Motor neuron (in vitro differentiated cells): ENCODE measurements at regions not wholly inside any gene's neighbourhood (a gene's known extent, or its start where the extent isn't known, plus 50 kb on each side); places are given as distances from the start of the nearest gene placed in this dataset.

Experiments used
- ATAC-seq, 8 experiments: fragments of 200-7000 bp; cut with Tn5 transposase; replicated peaks in 6 of 8; 2 replicates each; pipeline ENCODE4 v1.8.0; 2021; ENCODE audit warnings: mild to moderate bottlenecking in 8 of 8, moderate library complexity in 8 of 8
- H3K27ac ChIP-seq, 2 donors: fragments of 250-450 bp; sonication (Bioruptor Pico); 2 replicates each; pipeline ENCODE4 v1.9.0; 2021; ENCODE audit warnings: antibody characterized with exemption in 2 of 2, mild to moderate bottlenecking in 2 of 2, moderate library complexity in 1 of 2
- H3K4me1 ChIP-seq, 2 donors: fragments of 250-450 bp; sonication (Bioruptor Pico); replicated peaks in 1 of 2; 2 replicates each; pipeline ENCODE4 v1.6.1; 2021; ENCODE audit warnings: antibody characterized with exemption in 2 of 2, mild to moderate bottlenecking in 2 of 2, moderate library complexity in 1 of 2
- H3K4me3 ChIP-seq, 5 donors: fragments of 250-450 bp; sonication (Bioruptor Pico); 2 replicates each; pipeline ENCODE4 v1.9.0; 2021; ENCODE audit warnings: antibody characterized with exemption in 5 of 5, mild to moderate bottlenecking in 5 of 5, moderate library complexity in 4 of 5
- WGBS, 10 experiments: fragments of 450-650 bp; shearing (Covaris generic); methylation state at CpG; one replicate each; pipeline ENCODE4 v1.0.0; 2022; 5-methylcytosine and 5-hydroxymethylcytosine counted together
- in situ Hi-C, 9 experiments: fragments of 400-800 bp; cut with MboI; loops; one replicate each; pipeline ENCODE4 v1.15.0; 2021; ENCODE audit warnings: low sequenced_read_pairs in 9 of 9, low pct_unique_long_range_greater_than_20kb in 2 of 9; ENCODE audit not compliant: unreplicated experiment in 9 of 9

GRCh38 chr12:79534029-79534867 lies 156.5 kb downstream of the PAWR start:
- ATAC-seq, result no peak
- H3K4me1 ChIP-seq, result no peaks in the 10 kb centered on the region
- in situ Hi-C loops, result loop anchor here in 3 of 9 experiments (25.0 kb wide), 1 partner anchor 122 kb away; no protein-coding TSS in a partner anchor
- H3K4me3 ChIP-seq, result no peak overlapping the region
- 0 to 98% (median 72%) methylated on average over 1 to 5 of the region's 5 CpGs; no CpG with 5 or more reads in 2 of the 10 experiments for WGBS, 10 experiments
- no peak overlapping the region for H3K27ac ChIP-seq

DNA sequence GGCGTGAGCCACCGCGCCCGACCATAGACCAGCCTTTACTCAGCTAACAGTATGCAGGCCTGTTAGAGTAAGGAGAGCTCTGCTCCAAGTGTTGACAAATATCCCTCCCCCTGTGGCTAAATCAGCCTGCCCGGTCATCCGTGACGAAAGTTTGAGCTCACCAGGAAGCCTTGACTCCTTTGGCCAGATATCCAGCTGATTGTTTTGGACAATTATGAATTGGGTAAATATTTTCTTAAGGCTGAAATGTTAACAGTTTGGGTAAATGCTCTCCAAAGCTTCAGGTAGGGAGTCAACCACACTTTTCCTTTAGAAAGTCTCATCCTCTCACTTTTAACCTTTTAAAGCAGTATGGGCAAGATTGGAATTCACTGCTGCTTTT lies 157.9 kb downstream of the PAWR start:
- Histone ChIP-seq H3K27ac (no peak overlapping the region), H3K4me3 (no peak overlapping the region), H3K4me1 (no peaks in the 10 kb centered on the region)
- ATAC-seq, result no peak
- 50 to 100% (median 83%) methylated on average over 1 to 7 of the region's 7 CpGs; no CpG with 5 or more reads in 4 of the 10 experiments for WGBS, 10 experiments
- in situ Hi-C loops, result loop anchor here in 3 of 9 experiments (25.0 kb wide), 1 partner anchor 121 kb away; no protein-coding TSS in a partner anchor

DNA sequence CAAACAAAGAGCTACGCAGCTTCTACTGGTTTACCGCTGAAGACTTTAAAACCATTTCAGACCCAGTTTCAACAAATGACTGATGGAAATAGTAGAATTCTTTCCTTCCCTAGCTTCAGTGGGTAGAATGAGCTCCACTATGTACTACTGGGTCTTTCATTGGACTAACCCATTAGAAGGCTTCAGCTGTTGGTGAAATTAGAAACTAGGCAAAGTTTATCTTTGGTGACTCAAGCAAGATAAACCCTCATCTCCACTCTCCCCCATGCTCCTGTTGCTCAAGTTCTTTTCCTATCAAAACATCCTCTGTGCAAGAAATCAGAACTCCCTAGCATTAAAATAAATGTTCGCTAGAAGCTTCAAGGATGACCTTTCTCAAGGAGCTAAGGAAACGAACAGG lies 159.2 kb downstream of the PAWR start:
- Histone ChIP-seq H3K4me1 (peaks cover 0 to 7% of the 10 kb centered on the region in 2 donors), H3K4me3 (no peak overlapping the region), H3K27ac (no peak overlapping the region)
- in situ Hi-C loops, result loop anchor here in 3 of 9 experiments (25.0 kb wide), 1 partner anchor 119 kb away; no protein-coding TSS in a partner anchor
- ATAC-seq, result peak in 1 of 8 experiments; percentile 54
- WGBS, 10 experiments, result 63 to 98% (median 89%) methylated on average over 2 to 4 of the region's 4 CpGs; no CpG with 5 or more reads in 1 of the 10 experiments

- no peak overlapping the region for H3K4me3 ChIP-seq
- peaks cover 5 to 22% of the 10 kb centered on the region in 2 donors for H3K4me1 ChIP-seq
- H3K27ac ChIP-seq, result no peak overlapping the region
- 9 to 100% (median 95%) methylated on average over 1 of the region's 1 CpG; no CpG with 5 or more reads in 2 of the 10 experiments for WGBS, 10 experiments
- in situ Hi-C loops, result loop anchor here in 3 of 9 experiments (25.0 kb wide), 1 partner anchor 115 kb away; no protein-coding TSS in a partner anchor
- peak in 3 of 8 experiments; percentile 45 to 75 (median 54) for ATAC-seq
These were observed 163.3 kb downstream of the PAWR start for GRCh38 chr12:79527473-79527872.

DNA sequence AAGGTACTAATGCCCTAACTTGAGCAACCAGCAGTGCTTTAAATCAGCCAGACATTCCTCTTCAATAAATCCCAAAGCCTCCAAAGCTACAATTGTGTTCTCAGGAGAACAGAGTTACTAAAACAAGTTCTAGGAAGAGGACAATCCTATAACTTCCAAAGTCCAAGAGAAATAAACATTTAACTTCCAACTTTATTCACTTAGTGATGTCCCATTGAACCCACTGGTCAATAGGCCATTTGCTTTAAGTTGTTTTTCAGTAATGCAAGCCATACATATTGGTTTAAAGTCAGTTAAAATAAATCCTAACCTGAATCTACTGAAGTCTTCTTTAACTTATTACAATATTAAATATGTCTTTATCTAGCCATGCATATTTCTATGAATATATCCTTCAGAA lies 165.4 kb downstream of the PAWR start:
- Histone ChIP-seq H3K4me3 (no peak overlapping the region), H3K4me1 (peaks cover 8 to 22% of the 10 kb centered on the region in 2 donors), H3K27ac (no peak overlapping the region)
- in situ Hi-C loops, result loop anchor here in 3 of 9 experiments (25.0 kb wide), 1 partner anchor 113 kb away; no protein-coding TSS in a partner anchor
- no peak for ATAC-seq

DNA sequence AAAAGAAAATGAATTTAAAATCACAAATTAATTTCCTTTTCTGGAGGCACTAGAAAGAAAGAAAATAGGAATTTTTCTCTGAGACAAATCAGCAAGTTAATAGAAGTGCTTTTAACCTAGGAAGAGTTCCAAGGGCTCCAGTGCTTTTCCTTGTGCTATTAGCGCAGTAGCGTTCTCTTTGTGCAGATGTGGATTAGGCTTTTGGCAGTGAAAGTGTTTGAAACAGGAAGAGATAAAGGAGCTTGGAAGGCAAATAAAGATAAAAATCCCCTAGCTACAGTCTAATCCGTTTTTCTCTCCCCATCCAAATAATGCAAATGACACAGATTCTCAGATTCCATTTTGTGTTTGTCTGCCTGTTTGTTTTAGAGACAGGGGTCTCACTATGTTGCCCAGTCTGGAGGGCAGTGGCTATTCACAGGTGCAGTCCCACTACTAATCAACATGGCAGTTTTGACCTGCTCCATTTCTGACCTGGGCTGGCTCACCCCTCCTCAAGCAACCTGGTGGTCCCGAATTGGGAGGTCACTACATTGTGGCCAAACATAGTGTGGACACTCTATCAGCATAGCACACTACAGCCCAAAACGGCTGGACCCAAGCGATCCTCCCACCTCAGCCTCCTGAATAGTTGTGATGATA lies 166.1 kb downstream of the PAWR start:
- WGBS, 10 experiments, result 62 to 100% (median 86%) methylated on average over 1 to 6 of the region's 6 CpGs; no CpG with 5 or more reads in 1 of the 10 experiments
- Histone ChIP-seq H3K4me1 (peaks cover 8 to 22% of the 10 kb centered on the region in 2 donors), H3K4me3 (no peak overlapping the region), H3K27ac (no peak overlapping the region)
- ATAC-seq, result no peak
- in situ Hi-C loops, result loop anchor here in 3 of 9 experiments (25.0 kb wide), 1 partner anchor 112 kb away; no protein-coding TSS in a partner anchor

DNA sequence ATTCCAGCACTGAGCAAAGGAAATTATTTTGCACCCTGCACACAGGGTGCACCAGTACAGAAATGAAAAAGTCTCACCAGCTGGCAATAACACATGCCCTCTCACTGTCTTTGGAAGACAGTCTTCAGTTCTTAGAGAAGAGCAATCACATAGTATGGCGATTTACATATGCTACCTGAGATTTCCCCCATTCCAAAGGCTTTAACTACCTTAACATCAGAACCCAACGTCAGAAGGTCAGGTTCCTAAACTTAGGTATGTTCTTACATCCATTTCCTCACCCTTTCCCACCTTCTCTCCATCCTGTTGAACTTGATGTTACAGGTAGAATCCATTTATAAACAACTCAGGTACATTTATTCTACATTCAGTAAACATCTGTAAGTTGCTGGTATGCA lies 167.8 kb downstream of the PAWR start:
- peak in 1 of 8 experiments; percentile 18 for ATAC-seq
- Histone ChIP-seq H3K27ac (no peak overlapping the region), H3K4me3 (no peak overlapping the region), H3K4me1 (peaks cover 8 to 22% of the 10 kb centered on the region in 2 donors)
- in situ Hi-C loops, result no loop called here
- WGBS, 10 experiments, result 0 to 83% (median 66%) methylated on average over 1 to 2 of the region's 2 CpGs; no CpG with 5 or more reads in 2 of the 10 experiments

GRCh38 chr12:79522257-79522988 lies 168.3 kb downstream of the PAWR start:
- 12 to 90% (median 52%) methylated on average over 2 to 10 of the region's 11 CpGs for WGBS, 10 experiments

DNA sequence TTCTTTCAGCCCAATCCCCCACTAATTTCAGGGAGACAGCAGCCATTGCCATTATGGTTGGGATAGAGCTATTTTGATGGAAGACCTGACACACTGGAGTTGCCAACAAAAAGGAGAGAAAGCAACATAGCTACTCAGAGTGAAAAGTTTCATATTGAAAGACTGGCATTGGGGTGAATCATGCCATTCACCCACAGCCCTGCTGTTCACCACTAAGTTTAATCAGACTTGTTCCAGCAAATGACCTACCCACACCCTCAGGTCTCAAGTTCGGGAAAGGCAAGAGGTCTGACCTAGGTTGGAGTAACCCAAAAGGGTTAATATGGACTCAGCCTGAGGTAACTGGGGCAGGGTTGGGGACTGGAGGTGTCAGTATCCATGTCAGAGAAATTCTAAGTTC lies 169.2 kb downstream of the PAWR start:
- ATAC-seq, result peak in 1 of 8 experiments; percentile 4
- WGBS, 10 experiments, result 40 to 100% (median 79%) methylated on average over 1 of the region's 1 CpG; no CpG with 5 or more reads in 4 of the 10 experiments
- Histone ChIP-seq H3K4me3 (no peak overlapping the region), H3K4me1 (peaks cover 8 to 15% of the 10 kb centered on the region in 2 donors), H3K27ac (no peak overlapping the region)
- in situ Hi-C loops, result no loop called here

More at GRCh38 chr12:79522257-79522988, 168.3 kb downstream of the PAWR start:
- Histone ChIP-seq H3K27ac (no peak overlapping the region), H3K4me3 (no peak overlapping the region), H3K4me1 (peaks cover 8 to 19% of the 10 kb centered on the region in 2 donors)
- peak in 5 of 8 experiments; percentile 57 to 91 (median 76) for ATAC-seq
- in situ Hi-C loops, result no loop called here

DNA sequence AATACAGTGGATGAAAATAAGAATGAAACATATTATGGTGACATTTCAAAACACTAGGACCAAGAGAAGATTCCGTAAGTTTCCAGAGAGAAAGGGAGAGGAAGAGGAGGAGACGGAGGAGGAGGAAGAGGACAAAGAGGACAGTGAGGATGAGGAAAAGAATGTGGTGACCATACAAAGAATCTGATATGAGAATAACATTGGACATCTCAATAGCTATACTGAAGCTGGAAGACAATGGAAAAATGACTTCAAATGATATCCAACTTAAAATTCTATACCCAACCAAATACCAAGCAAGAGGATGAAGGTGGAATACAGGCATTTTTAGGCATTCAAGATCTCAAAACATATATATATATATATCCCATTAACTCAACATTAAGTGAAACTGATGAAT lies 173.4 kb downstream of the PAWR start:
- no peak overlapping the region for H3K4me3 ChIP-seq
- WGBS, 10 experiments, result 67 to 100% (median 90%) methylated on average over 1 to 2 of the region's 2 CpGs
- ATAC-seq, result no peak
- H3K4me1 ChIP-seq, result peaks cover 0 to 2% of the 10 kb centered on the region in 2 donors
- H3K27ac ChIP-seq, result no peak overlapping the region
- in situ Hi-C loops, result no loop called here

DNA sequence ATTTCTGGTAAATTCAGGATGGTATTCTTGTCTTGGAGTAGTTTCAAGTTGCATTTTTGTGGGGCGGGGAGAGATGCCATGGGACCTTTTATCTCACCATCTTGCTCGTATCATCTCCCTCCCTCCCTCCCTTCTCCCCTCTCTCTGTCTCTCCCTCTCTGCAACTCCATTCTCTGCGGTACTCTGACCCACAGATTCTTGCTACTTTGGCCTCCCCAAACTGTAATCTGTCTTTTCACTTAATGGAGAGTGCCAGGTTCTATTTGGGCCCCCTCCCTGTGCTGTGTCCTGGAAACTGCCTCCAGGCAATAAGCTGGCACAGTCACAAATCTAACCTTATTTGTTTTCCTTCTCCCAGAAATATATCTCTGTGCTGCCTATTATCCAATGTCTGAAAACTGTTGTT lies 175.2 kb downstream of the PAWR start:
- Histone ChIP-seq H3K4me3 (no peak overlapping the region), H3K4me1 (no peaks in the 10 kb centered on the region), H3K27ac (no peak overlapping the region)
- in situ Hi-C loops, result no loop called here
- WGBS, 10 experiments, result 57 to 83% (median 71%) methylated on average over 1 to 3 of the region's 3 CpGs; no CpG with 5 or more reads in 6 of the 10 experiments
- ATAC-seq, result peak in 1 of 8 experiments; percentile 96

DNA sequence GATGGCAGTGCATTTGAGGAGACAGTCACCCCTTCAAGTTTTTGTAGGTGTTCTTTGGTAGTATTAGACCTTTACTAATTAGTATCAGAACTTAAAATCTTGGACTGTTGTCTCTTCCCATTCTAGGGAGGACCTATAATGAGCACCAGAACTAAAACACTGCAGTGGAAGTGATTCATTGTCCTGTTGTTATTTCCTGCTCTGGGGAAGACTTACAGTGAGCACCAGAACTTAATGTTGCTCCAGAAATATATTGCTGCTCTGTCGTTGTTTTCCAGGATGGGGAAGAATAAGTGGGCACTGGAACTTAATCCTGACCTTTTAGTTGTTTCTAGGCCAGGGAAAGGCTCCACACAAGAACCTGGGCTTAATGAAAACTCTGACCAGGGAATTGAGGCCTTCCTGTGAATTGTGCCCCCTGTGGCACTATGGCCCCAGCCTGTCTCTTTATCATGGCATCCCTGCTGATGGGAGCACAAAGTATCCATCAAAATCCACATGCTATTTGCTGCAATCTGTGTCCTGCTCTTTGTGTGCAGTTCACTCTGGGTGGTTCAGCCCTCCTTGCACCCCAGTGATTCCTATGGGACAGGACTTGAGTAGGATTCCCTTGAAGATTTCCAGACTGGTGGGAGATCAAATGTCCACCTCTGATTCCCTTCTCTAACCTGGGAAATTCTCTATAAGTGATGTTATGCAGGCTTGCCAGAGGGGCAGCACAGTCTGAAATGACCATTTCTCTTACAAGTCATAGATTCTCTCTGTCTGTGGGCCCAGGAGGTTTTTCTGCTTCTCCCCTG lies 175.8 kb downstream of the PAWR start:
- in situ Hi-C loops, result no loop called here
- peak in 1 of 8 experiments; percentile 84 for ATAC-seq

More for the DNA sequence above, 175.8 kb downstream of the PAWR start:
- WGBS, 10 experiments, result 20 to 100% (median 86%) methylated on average over 1 of the region's 1 CpG; no CpG with 5 or more reads in 4 of the 10 experiments
- Histone ChIP-seq H3K27ac (no peak overlapping the region), H3K4me3 (no peak overlapping the region), H3K4me1 (no peaks in the 10 kb centered on the region)
